T-cell (primary cell): ENCODE measurements at regions not wholly inside any gene's neighbourhood (a gene's known extent, or its start where the extent isn't known, plus 50 kb on each side); places are given as distances from the start of the nearest gene placed in this dataset.

Experiments
- ATAC-seq, 4 experiments: fragments of 200-7000 bp in 3 of 4; fragments of 150-1000 bp in 1 of 4; cut with Tn5 transposase; replicated peaks in 1 of 4; 1 replicate in 3 of 4; 2 replicates in 1 of 4; pipeline ENCODE4 v1.10.0; 2021; ENCODE audit warnings: moderate library complexity in 3 of 4, mild to moderate bottlenecking in 2 of 4, moderate number of reproducible peaks in 1 of 4
- CTCF ChIA-PET, 2 donors: fragments of 300-600 bp; sonication (Branson Sonifier 250); formaldehyde crosslinking; loops; one replicate each; lab custom pipeline; 2022; ENCODE audit warnings: antibody characterized with exemption in 2 of 2; lab: Charles Lee
- POLR2A ChIA-PET, 2 donors: fragments of 300-600 bp; sonication (Branson Sonifier 250); formaldehyde crosslinking; loops; one replicate each; lab custom pipeline; 2022; ENCODE audit warnings: antibody characterized with exemption in 2 of 2; lab: Charles Lee
- DNase-seq, 35 experiments: peaks; one replicate each; pipeline versions ENCODE4 v3.0.0 to v3.0.0-alpha.2; 2013 to 2023
- H3K27ac ChIP-seq: one replicate; pipeline ENCODE4 v1.5.1; 2013; ENCODE audit warnings: low read length
- H3K27me3 ChIP-seq, 2 experiments: replicated peaks in 1 of 2; 1 replicate in 1 of 2; 2 replicates in 1 of 2; pipeline versions ENCODE4 v1.6.1 to v1.7.0; 2013; ENCODE audit warnings: low read length in 1 of 2, mixed read lengths in 1 of 2; ENCODE audit not compliant: control insufficient read depth in 2 of 2, insufficient read depth in 2 of 2; ENCODE audit errors: extremely low read depth in 1 of 2
- H3K36me3 ChIP-seq, 2 donors: 1 replicate in 1 of 2; 2 replicates in 1 of 2; pipeline versions ENCODE4 v1.6.1 to v1.7.0; 2013; ENCODE audit warnings: low read length in 1 of 2; ENCODE audit not compliant: control insufficient read depth in 2 of 2, insufficient read depth in 1 of 2; ENCODE audit errors: extremely low read depth in 1 of 2
- H3K4me1 ChIP-seq, 2 experiments: 1 replicate in 1 of 2; 2 replicates in 1 of 2; pipeline versions ENCODE4 v1.6.1 to v1.7.0; 2013; ENCODE audit warnings: low read length in 2 of 2, mixed read lengths in 1 of 2; ENCODE audit not compliant: insufficient read depth in 2 of 2, control insufficient read depth in 1 of 2; ENCODE audit errors: extremely low read depth in 1 of 2
- H3K4me3 ChIP-seq, 2 donors: 1 replicate in 1 of 2; 2 replicates in 1 of 2; pipeline versions ENCODE4 v1.5.1 to v1.7.0; 2013; ENCODE audit warnings: mild to moderate bottlenecking in 2 of 2, low read length in 1 of 2, moderate library complexity in 1 of 2; ENCODE audit not compliant: control insufficient read depth in 1 of 2; ENCODE audit errors: extremely low read depth in 1 of 2
- H3K9me3 ChIP-seq: 2 replicates; pipeline ENCODE4 v1.7.0; 2013
- H3K27ac Mint-ChIP-seq, 2 donors: one replicate each; pipeline ENCODE4 v1.8.0; 2020 to 2021; ENCODE audit warnings: mild to moderate bottlenecking in 2 of 2, mixed read lengths in 2 of 2
- H3K27me3 Mint-ChIP-seq, 2 donors: one replicate each; pipeline ENCODE4 v1.8.0; 2021 to 2022; ENCODE audit warnings: mixed read lengths in 2 of 2
- H3K36me3 Mint-ChIP-seq: one replicate; pipeline ENCODE4 v1.8.0; 2021; ENCODE audit warnings: mixed read lengths
- H3K4me1 Mint-ChIP-seq, 3 donors: one replicate each; pipeline ENCODE4 v1.8.0; 2020 to 2022; ENCODE audit warnings: mixed read lengths in 3 of 3, mild to moderate bottlenecking in 1 of 3
- H3K4me3 Mint-ChIP-seq, 3 donors: one replicate each; pipeline ENCODE4 v1.8.0; 2020 to 2022; ENCODE audit warnings: mild to moderate bottlenecking in 3 of 3, mixed read lengths in 3 of 3, moderate library complexity in 3 of 3
- H3K9me3 Mint-ChIP-seq, 3 donors: one replicate each; pipeline ENCODE4 v1.8.0; 2020 to 2022; ENCODE audit warnings: mixed read lengths in 3 of 3
- WGBS: methylation state at CpG from one replicate; pipeline ENCODE4 v1.1.5; 2013; ENCODE audit warnings: missing lambda C conversion rate; ENCODE audit not compliant: insufficient coverage; 5-methylcytosine and 5-hydroxymethylcytosine counted together

DNA sequence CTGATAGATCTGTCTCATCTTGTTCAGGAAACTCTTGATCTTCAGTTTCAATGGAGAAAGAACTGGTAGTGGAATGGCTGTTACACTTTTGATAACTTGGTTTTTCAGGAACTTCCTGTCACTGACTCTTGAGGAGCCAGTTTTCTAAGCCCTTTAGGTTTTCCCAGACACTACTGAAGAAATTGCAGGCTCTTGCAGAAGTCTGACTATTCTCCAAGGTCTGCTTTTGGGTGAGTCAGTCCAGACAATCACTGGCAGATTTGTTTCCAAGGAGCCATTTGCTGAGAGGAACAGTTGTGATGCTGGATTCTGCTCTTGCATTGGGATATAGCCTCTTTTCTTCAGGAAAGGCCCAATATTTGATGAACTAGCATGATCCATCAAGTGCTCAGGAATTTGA, 468.0 kb downstream of the FUT8 start:
- no peak for ATAC-seq
- H3K9me3 Mint-ChIP-seq, result peaks cover 0 to 6% (median 0%) of the 10 kb centered on the region in 3 donors
- ChIA-PET POLR2A (no interaction called here), CTCF (no interaction called here)
- no peak overlapping the region for H3K27ac ChIP-seq
- H3K4me1 ChIP-seq, result peaks cover 13 to 17% of the 10 kb centered on the region in 2 experiments
- no peaks in the 10 kb centered on the region for H3K36me3 Mint-ChIP-seq
- no peak overlapping the region for H3K27ac Mint-ChIP-seq
- no peaks in the 10 kb centered on the region for H3K27me3 Mint-ChIP-seq
- H3K27me3 ChIP-seq, result no peaks in the 10 kb centered on the region
- no peak overlapping the region for H3K4me3 ChIP-seq
- H3K4me1 Mint-ChIP-seq, result peaks cover 27 to 31% (median 27%) of the 10 kb centered on the region in 3 donors
- DNase-seq, result no peak
- no peaks in the 10 kb centered on the region for H3K9me3 ChIP-seq
- H3K4me3 Mint-ChIP-seq, result no peak overlapping the region
- H3K36me3 ChIP-seq, result no peaks in the 10 kb centered on the region

DNA sequence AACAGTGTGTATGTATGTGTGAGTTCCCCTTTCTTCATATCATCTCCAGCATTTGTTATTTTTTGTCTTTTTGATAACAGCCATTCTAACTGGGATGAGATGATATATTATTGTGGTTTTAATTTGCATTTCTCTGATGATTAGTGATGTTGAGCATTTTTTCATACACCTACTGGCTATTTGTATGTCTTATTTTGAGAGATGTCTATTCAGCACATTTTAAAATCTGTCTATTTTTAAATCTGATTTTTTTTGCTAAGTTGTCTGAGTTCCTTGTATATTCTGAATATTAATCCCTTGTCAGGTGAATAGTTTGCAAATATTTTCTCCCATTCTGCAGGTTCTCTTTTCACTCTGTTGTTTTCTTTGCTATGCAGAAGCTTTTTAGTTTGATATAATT, 469.1 kb downstream of the FUT8 start:
- CTCF ChIA-PET, result no interaction called here
- Histone ChIP-seq H3K4me3 (no peak overlapping the region), H3K9me3 (no peaks in the 10 kb centered on the region), H3K27ac (no peak overlapping the region), H3K27me3 (no peaks in the 10 kb centered on the region), H3K4me1 (peaks cover 13 to 17% of the 10 kb centered on the region in 2 experiments), H3K36me3 (no peaks in the 10 kb centered on the region)
- ATAC-seq (no peak), DNase-seq (no peak)
- Mint-ChIP-seq H3K36me3 (no peaks in the 10 kb centered on the region), H3K9me3 (peaks cover 0 to 6% (median 0%) of the 10 kb centered on the region in 3 donors), H3K4me1 (peaks cover 27 to 31% (median 27%) of the 10 kb centered on the region in 3 donors), H3K27ac (peak overlapping the region in 1 of 2 donors; percentile 37), H3K4me3 (no peak overlapping the region), H3K27me3 (no peaks in the 10 kb centered on the region)
- POLR2A ChIA-PET, result no interaction called here

DNA sequence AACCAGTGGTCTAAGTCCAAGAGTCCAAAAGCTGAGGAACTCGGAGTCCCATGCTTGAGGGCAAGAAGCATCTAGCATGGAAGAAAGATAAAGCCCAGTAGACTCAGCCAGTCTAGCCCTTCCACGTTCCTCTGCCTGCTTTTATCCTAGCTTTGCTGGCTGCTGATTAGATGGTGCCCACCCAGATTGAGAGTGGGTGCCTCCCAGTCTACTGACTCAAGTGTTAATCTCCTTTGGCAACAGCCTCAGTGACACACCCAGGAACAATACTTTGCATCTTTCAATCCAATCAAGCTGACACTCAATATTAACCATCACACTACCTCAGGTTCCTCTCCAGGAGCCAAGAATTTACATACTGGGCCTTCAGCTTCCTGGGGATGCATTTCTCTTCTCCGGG, 476.1 kb downstream of the FUT8 start:
- POLR2A ChIA-PET, result interaction anchor here (0.6 kb wide), 3 partner anchors 13 to 332 kb away, joined by 4 to 6 read pairs (median 4); no protein-coding TSS in a partner anchor
- peaks cover 0 to 2% of the 10 kb centered on the region in 2 experiments for H3K27me3 ChIP-seq
- no peak for ATAC-seq
- DNase-seq, result no peak
- no peak overlapping the region for H3K4me3 ChIP-seq
- H3K9me3 ChIP-seq, result no peaks in the 10 kb centered on the region
- no peaks in the 10 kb centered on the region for H3K27me3 Mint-ChIP-seq
- H3K4me1 ChIP-seq, result no peaks in the 10 kb centered on the region
- no peak overlapping the region for H3K27ac ChIP-seq
- H3K36me3 ChIP-seq, result no peaks in the 10 kb centered on the region
- H3K4me3 Mint-ChIP-seq, result no peak overlapping the region
- WGBS, result 45% methylated on average over 2 of the region's 3 CpGs
- H3K4me1 Mint-ChIP-seq, result peaks cover 3 to 15% (median 11%) of the 10 kb centered on the region in 3 donors
- H3K27ac Mint-ChIP-seq, result no peak overlapping the region
- CTCF ChIA-PET, result interaction anchor here (0.6 to 1.3 kb wide), 2 partner anchors 64 to 308 kb away, joined by 3 to 4 read pairs; no protein-coding TSS in a partner anchor
- H3K36me3 Mint-ChIP-seq, result peaks cover 7% of the 10 kb centered on the region
- H3K9me3 Mint-ChIP-seq, result peaks cover 4 to 11% (median 6%) of the 10 kb centered on the region in 3 donors

DNA sequence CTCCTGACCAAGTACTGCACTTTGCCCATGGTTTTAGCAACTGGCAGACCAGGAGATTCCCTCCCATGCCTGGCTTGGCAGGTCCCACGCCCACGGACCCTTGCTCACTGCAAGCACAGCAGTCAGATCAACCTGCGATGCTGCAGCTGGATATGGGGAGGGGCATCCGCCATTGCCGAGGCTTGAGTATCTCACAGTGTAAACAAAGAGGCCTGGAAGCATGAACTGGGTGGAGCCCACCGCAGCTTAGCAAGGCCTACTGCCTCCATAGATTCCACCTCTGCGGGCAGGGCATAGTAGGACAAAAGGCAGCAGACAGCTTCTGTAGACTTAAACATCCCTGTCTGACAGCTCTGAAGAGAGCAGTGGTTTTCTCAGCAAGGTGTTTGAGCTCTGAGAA, 479.8 kb downstream of the FUT8 start:
- no peaks in the 10 kb centered on the region for H3K27me3 Mint-ChIP-seq
- CTCF ChIA-PET, result no interaction called here
- H3K9me3 Mint-ChIP-seq, result peaks cover 4 to 24% (median 11%) of the 10 kb centered on the region in 3 donors
- no peak overlapping the region for H3K4me3 Mint-ChIP-seq
- POLR2A ChIA-PET, result no interaction called here
- ATAC-seq, result no peak
- 97% methylated on average over 6 of the region's 7 CpGs for WGBS
- Histone ChIP-seq H3K27ac (no peak overlapping the region), H3K9me3 (no peaks in the 10 kb centered on the region), H3K4me3 (no peak overlapping the region), H3K36me3 (no peaks in the 10 kb centered on the region), H3K27me3 (peaks cover 0 to 2% of the 10 kb centered on the region in 2 experiments), H3K4me1 (no peaks in the 10 kb centered on the region)
- H3K27ac Mint-ChIP-seq, result no peak overlapping the region
- no peak for DNase-seq
- H3K4me1 Mint-ChIP-seq, result peaks cover 3 to 15% (median 11%) of the 10 kb centered on the region in 3 donors
- H3K36me3 Mint-ChIP-seq, result peaks cover 7% of the 10 kb centered on the region

DNA sequence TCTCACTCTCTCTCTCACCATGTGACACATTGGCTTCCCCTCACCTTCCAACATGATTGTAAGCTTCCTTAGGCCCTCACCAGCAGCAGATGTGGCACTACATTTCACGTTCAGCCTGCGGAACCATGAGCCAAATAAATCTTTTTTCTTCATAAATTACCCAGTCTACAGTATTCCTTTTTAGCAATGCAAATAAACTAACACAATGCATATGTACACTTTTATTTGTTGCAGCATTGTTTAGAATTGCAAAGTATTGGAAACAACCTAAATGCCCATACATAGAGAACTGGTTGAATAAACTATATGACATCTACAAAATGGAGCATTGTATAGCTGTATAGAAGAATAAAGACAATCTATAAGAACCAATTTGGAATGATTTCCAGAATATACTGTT, 487.6 kb downstream of the FUT8 start:
- DNase-seq (no peak), ATAC-seq (no peak)
- peaks cover 4 to 30% (median 5%) of the 10 kb centered on the region in 3 donors for H3K9me3 Mint-ChIP-seq
- H3K4me3 Mint-ChIP-seq, result no peak overlapping the region
- Histone ChIP-seq H3K27me3 (no peaks in the 10 kb centered on the region), H3K36me3 (no peaks in the 10 kb centered on the region), H3K4me1 (no peaks in the 10 kb centered on the region), H3K9me3 (no peaks in the 10 kb centered on the region), H3K27ac (no peak overlapping the region), H3K4me3 (no peak overlapping the region)
- ChIA-PET CTCF (interaction anchor here in 1 of 2 donors (0.6 kb wide), 1 partner anchor 17 kb away, joined by 9 read pairs; no protein-coding TSS in a partner anchor), POLR2A (no interaction called here)
- H3K36me3 Mint-ChIP-seq, result peaks cover 6% of the 10 kb centered on the region
- WGBS, result no CpG with 5 or more reads among the region's 2 CpGs
- no peak overlapping the region for H3K27ac Mint-ChIP-seq
- no peaks in the 10 kb centered on the region for H3K27me3 Mint-ChIP-seq
- peaks cover 5 to 17% (median 15%) of the 10 kb centered on the region in 3 donors for H3K4me1 Mint-ChIP-seq

DNA sequence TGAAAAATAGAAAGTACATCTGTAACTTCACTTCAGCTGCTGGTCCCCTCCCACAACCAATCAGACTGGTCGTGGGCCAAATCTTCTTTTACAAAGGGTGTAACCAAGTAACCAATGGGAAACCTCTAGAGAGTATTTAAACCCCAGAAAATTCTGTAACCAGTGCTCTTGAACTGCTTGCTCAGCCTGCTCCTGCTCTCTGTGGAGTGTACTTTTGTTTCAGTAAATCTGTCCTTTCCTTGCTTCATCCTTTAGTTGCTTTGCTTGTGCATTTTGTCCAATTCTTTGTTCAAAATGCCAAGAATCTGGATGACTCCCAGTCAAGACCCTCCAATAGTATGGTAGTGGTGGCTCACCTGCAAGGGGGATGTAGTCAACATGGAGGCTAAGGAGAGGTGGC, 489.1 kb downstream of the FUT8 start:
- H3K4me3 Mint-ChIP-seq, result no peak overlapping the region
- Histone ChIP-seq H3K9me3 (no peaks in the 10 kb centered on the region), H3K4me3 (no peak overlapping the region), H3K27me3 (no peaks in the 10 kb centered on the region), H3K27ac (no peak overlapping the region), H3K36me3 (no peaks in the 10 kb centered on the region), H3K4me1 (no peaks in the 10 kb centered on the region)
- ChIA-PET CTCF (no interaction called here), POLR2A (interaction anchor here in 1 of 2 donors (0.6 kb wide), 1 partner anchor 13 kb away, joined by 6 read pairs; no protein-coding TSS in a partner anchor)
- no peak overlapping the region for H3K27ac Mint-ChIP-seq
- DNase-seq (no peak), ATAC-seq (no peak)
- no peaks in the 10 kb centered on the region for H3K27me3 Mint-ChIP-seq
- H3K36me3 Mint-ChIP-seq, result peaks cover 6% of the 10 kb centered on the region
- H3K9me3 Mint-ChIP-seq, result peaks cover 4 to 25% (median 5%) of the 10 kb centered on the region in 3 donors
- peaks cover 5 to 19% (median 18%) of the 10 kb centered on the region in 3 donors for H3K4me1 Mint-ChIP-seq
- WGBS, result no CpG with 5 or more reads among the region's 1 CpG
